K562 (cell line): ENCODE measurements at regions not wholly inside any gene's neighbourhood (a gene's known extent, or its start where the extent isn't known, plus 50 kb on each side); places are given as distances from the start of the nearest gene placed in this dataset.
"Not testable (repeated sequence)": the region's sequence is repeated elsewhere in the genome, so short reads cannot be mapped to it uniquely, and the experiment has no call there.

Source experiments
- ATAC-seq: fragments of 200-7000 bp; cut with Tn5 transposase; 3 replicates; pipeline ENCODE4 v1.9.1; 2020; ENCODE audit warnings: moderate library complexity
- BruUV-seq: library from RNA; stranded (reverse); fragments of 400-500 nt; replicated peaks from 2 replicates; lab custom pipeline; 2021; lab: Mats Ljungman, UMichigan
- CTCF ChIA-PET: fragments of 300-600 bp; formaldehyde crosslinking; extraction: SDS; loops from one replicate; lab custom pipeline; 2021; ENCODE audit warnings: low intra/inter-chr PET ratio; lab: Yijun Ruan, JAX
- POLR2A ChIA-PET: fragments of 300-600, 350-650 bp; sonication (Branson Sonifier 250); formaldehyde crosslinking; extraction: SDS; loops from one replicate; lab custom pipeline; 2021; ENCODE audit warnings: antibody characterized with exemption, inconsistent platforms; lab: Yijun Ruan, JAX
- DNase-seq, 4 experiments: peaks; one replicate each; pipeline versions ENCODE4 v3.0.0 to v3.0.0-alpha.2; 2011 to 2018; ENCODE audit warnings: low spot score in 3 of 4, mixed read lengths in 3 of 4; ENCODE audit errors: extremely low read depth in 1 of 4
- FAIRE-seq: peaks from 2 replicates; lab custom pipeline; 2011; peaks lifted over from hg19 to GRCh38; lab: Jason Lieb, UNC
- H2AFZ ChIP-seq: 2 replicates; pipeline ENCODE4 v1.6.0; 2011; ENCODE audit warnings: low read depth, low read length, control low read depth, inconsistent platforms
- H3K27ac ChIP-seq: fragments of 200-600 bp; 3 replicates; pipeline ENCODE4 v1.8.0; 2011; ENCODE audit warnings: low read depth, mild to moderate bottlenecking, control low read depth, inconsistent platforms, low read length, moderate library complexity, mixed read lengths; ENCODE audit errors: extremely low read depth
- H3K27me3 ChIP-seq, 2 experiments: fragments of 300-600 bp in 1 of 2; 2 replicates in 1 of 2; 3 replicates in 1 of 2; pipeline versions ENCODE4 v1.6.0 to v1.8.0; 2011; ENCODE audit warnings: inconsistent platforms in 2 of 2, low read length in 2 of 2, mild to moderate bottlenecking in 1 of 2, mixed read lengths in 1 of 2, moderate library complexity in 1 of 2; ENCODE audit not compliant: control insufficient read depth in 2 of 2, insufficient read depth in 2 of 2
- H3K36me3 ChIP-seq: fragments of 300-600 bp; 3 replicates; pipeline ENCODE4 v1.8.0; 2011; ENCODE audit warnings: mild to moderate bottlenecking, low read length, inconsistent platforms; ENCODE audit not compliant: control insufficient read depth, insufficient read depth
- H3K4me1 ChIP-seq, 2 experiments: fragments of 200-600 bp in 1 of 2; replicated peaks in 1 of 2; 2 replicates in 1 of 2; 3 replicates in 1 of 2; pipeline versions ENCODE4 v1.5.1 to v1.8.0; 2011; ENCODE audit warnings: inconsistent platforms in 2 of 2, low read length in 2 of 2, mild to moderate bottlenecking in 1 of 2, mixed read lengths in 1 of 2, moderate library complexity in 1 of 2; ENCODE audit not compliant: control insufficient read depth in 2 of 2, insufficient read depth in 2 of 2
- H3K4me2 ChIP-seq: 2 replicates; pipeline ENCODE4 v1.6.1; 2011; ENCODE audit warnings: low read length, control low read depth, inconsistent platforms, mixed read lengths; ENCODE audit not compliant: insufficient read depth
- H3K4me3 ChIP-seq: fragments of 200-600 bp; sonication (generic), shearing (Covaris generic); 2 replicates; pipeline ENCODE4 v1.5.1; 2016; ENCODE audit warnings: control low read depth, inconsistent platforms
- H3K79me2 ChIP-seq: fragments of 200-600 bp; 3 replicates; pipeline ENCODE4 v1.8.0; 2011; ENCODE audit warnings: low read length, inconsistent platforms; ENCODE audit not compliant: control insufficient read depth, insufficient read depth
- H3K9ac ChIP-seq, 2 experiments: 2 replicates each; pipeline versions ENCODE4 v1.6.0 to v1.6.1; 2011; ENCODE audit warnings: low read depth in 2 of 2, low read length in 2 of 2, control low read depth in 1 of 2, inconsistent platforms in 1 of 2, mild to moderate bottlenecking in 1 of 2, mixed read lengths in 1 of 2; ENCODE audit not compliant: insufficient read depth in 1 of 2
- H3K9me1 ChIP-seq: one replicate; pipeline ENCODE4 v1.6.0; 2011; ENCODE audit warnings: inconsistent platforms, mild to moderate bottlenecking, low read length, moderate library complexity; ENCODE audit not compliant: control insufficient read depth, insufficient read depth
- H3K9me3 ChIP-seq: replicated peaks from 2 replicates; pipeline ENCODE4 v1.5.1; 2011; ENCODE audit warnings: low read depth, low read length, inconsistent platforms; ENCODE audit not compliant: control insufficient read depth, insufficient read depth
- H4K20me1 ChIP-seq: replicated peaks from 2 replicates; pipeline ENCODE4 v1.6.1; 2011; ENCODE audit warnings: low read length, inconsistent platforms, mixed read lengths; ENCODE audit not compliant: control insufficient read depth, insufficient read depth
- WGBS: fragments of 100-300 bp; shearing (Covaris generic); methylation state at CpG from one replicate; pipeline ENCODE4 v1.1.6; 2016; ENCODE audit warnings: low coverage, mixed read lengths; ENCODE audit not compliant: insufficient coverage; ENCODE audit errors: missing lambda C conversion rate; 5-methylcytosine and 5-hydroxymethylcytosine counted together
- in situ Hi-C: fragments of 300-500 bp; cut with MboI; formaldehyde crosslinking; loops from 4 replicates; pipeline ENCODE4 v1.15.0; 2018; ENCODE audit warnings: inconsistent platforms, mixed read lengths
- intact Hi-C: fragments of 100-400 bp; cut with micrococcal nuclease; formaldehyde crosslinking; loops from 2 replicates; pipeline ENCODE4 v1.14.2; 2022
- TF ChIP-seq, protein P1 (sequence below): sonication (generic); formaldehyde crosslinking; IDR thresholded peaks from 2 replicates; pipeline ENCODE4 v1.8.0; 2022; ENCODE audit warnings: mild to moderate bottlenecking, low read depth, missing genetic modification reagents

DNA sequence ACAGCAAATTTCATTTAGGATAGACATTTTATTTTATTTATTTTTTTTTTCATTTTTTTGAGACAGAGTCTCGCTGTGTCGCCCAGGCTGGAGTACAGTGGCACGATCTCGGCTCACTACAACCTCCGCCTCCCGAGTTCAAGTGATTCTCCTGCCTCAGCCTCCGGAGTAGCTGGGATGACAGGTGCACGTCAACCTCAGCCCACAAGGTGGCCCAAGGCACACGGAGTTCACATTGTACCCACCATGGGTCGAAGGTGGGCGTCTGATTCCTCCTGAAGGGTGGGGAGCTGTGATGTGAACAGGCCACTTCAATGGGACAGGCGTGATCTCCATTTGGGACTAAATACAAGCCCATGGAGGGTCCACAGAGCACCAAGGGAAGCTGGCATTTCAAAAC, 65.0 kb upstream of the PPP2R3B start:
- H3K36me3 ChIP-seq, intact Hi-C loops, H3K4me3 ChIP-seq, H3K9me1 ChIP-seq, DNase-seq, H3K9me3 ChIP-seq, H3K4me1 ChIP-seq, H3K9ac ChIP-seq, ATAC-seq, H3K27ac ChIP-seq, H2AFZ ChIP-seq, H4K20me1 ChIP-seq, BruUV-seq, FAIRE-seq, H3K4me2 ChIP-seq, POLR2A ChIA-PET, H3K27me3 ChIP-seq, H3K79me2 ChIP-seq, CTCF ChIA-PET, in situ Hi-C loops: not testable (repeated sequence)
- 19% methylated on average over 9 of the region's 12 CpGs for WGBS

DNA sequence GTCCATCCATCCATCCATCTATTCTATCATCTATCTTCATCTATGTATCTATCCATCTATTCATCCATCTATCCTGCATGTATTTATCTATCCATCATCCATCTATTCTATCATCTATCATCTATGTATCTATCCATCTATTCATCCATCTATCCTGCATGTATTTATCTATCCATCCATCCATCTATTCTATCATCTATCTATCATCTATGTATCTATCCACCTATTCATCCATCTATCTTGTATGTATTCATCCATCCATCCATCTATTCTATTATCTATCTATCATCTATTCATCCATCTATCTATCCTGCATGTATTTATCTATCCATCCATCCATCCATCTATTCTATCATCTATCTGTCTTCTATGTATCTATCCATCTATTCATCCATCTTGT, 65.9 kb upstream of the PPP2R3B start:
- no TSS peak for BruUV-seq
- Histone ChIP-seq H3K9me1 (no peaks in the 10 kb centered on the region), H3K9me3 (0 out of 2 replicates have a peak, but pooled peaks cover 2% of the 10 kb centered on the region), H3K27me3 (no peaks in the 10 kb centered on the region), H3K79me2 (no peaks in the 10 kb centered on the region), H2AFZ (no peak overlapping the region)
- intact Hi-C loops (no loop called here), in situ Hi-C loops (no loop called here)
- TF ChIP-seq, protein P1, sequence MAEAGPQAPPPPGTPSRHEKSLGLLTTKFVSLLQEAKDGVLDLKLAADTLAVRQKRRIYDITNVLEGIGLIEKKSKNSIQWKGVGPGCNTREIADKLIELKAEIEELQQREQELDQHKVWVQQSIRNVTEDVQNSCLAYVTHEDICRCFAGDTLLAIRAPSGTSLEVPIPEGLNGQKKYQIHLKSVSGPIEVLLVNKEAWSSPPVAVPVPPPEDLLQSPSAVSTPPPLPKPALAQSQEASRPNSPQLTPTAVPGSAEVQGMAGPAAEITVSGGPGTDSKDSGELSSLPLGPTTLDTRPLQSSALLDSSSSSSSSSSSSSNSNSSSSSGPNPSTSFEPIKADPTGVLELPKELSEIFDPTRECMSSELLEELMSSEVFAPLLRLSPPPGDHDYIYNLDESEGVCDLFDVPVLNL: no peak
- TF ChIP-seq, all 486 proteins: peak for 0
- DNase-seq (no peak), FAIRE-seq (no peak), ATAC-seq (no peak)
- Histone ChIP-seq H3K9ac (no peak overlapping the region), H3K36me3 (no peaks in the 10 kb centered on the region), H3K4me3 (no peak overlapping the region), H3K4me2 (no peak overlapping the region), H3K27ac (no peak overlapping the region), H4K20me1 (no peaks in the 10 kb centered on the region), H3K4me1 (no peaks in the 10 kb centered on the region)
- ChIA-PET POLR2A (no interaction called here), CTCF (no interaction called here)
